GM12872 (cell line): ENCODE measurements at regions not wholly inside any gene's neighbourhood (a gene's known extent, or its start where the extent isn't known, plus 50 kb on each side); places are given as distances from the start of the nearest gene placed in this dataset.

Experiments used
- TF ChIP-seq, protein P1 (sequence below): IDR thresholded peaks from 3 replicates; pipeline ENCODE4 v1.5.1; 2011; ENCODE audit warnings: low read depth, mild to moderate bottlenecking, low read length, moderate library complexity; ENCODE audit not compliant: insufficient read depth

DNA sequence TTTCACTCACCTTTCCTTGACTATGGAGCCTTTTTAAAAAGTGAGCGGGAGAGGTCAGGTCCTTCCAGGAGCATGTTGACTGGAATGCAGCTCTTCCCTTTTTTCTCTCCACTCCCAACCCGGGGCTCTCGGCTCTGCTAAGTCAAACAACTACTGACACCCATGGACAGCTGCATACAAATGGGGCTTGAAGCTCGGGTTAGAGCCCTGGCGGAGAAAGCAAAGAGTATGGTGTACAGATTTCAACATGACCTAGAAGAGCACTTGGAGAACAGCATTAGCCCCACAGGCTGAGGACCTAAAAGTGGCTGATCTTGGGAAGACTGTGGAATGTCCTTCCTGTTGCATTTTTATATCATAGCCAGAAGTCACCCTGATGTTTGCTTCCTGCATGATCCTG, 162.0 kb upstream of the STMND1 start:
- TF ChIP-seq, protein P1, sequence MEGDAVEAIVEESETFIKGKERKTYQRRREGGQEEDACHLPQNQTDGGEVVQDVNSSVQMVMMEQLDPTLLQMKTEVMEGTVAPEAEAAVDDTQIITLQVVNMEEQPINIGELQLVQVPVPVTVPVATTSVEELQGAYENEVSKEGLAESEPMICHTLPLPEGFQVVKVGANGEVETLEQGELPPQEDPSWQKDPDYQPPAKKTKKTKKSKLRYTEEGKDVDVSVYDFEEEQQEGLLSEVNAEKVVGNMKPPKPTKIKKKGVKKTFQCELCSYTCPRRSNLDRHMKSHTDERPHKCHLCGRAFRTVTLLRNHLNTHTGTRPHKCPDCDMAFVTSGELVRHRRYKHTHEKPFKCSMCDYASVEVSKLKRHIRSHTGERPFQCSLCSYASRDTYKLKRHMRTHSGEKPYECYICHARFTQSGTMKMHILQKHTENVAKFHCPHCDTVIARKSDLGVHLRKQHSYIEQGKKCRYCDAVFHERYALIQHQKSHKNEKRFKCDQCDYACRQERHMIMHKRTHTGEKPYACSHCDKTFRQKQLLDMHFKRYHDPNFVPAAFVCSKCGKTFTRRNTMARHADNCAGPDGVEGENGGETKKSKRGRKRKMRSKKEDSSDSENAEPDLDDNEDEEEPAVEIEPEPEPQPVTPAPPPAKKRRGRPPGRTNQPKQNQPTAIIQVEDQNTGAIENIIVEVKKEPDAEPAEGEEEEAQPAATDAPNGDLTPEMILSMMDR, result no peak

DNA sequence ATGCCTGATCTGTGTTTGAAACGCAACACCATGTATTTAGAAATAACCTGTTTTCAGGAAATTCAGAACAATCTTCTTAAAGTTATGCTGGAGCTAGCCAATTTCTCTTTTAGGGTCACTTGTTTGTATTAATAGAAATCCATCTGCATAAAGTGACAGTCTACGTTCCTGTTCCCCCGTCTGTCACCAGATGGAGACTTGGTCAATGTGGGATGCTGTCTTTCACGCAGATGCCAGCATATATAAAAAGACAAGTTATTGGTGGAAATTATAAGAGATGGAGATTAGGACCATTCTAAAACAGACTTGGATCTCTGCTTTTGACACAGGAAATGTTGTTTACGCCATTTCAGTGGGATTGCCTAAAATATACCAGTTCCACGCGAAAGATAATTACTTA, 162.5 kb upstream of the STMND1 start:
- TF ChIP-seq, protein P1, result no peak

DNA sequence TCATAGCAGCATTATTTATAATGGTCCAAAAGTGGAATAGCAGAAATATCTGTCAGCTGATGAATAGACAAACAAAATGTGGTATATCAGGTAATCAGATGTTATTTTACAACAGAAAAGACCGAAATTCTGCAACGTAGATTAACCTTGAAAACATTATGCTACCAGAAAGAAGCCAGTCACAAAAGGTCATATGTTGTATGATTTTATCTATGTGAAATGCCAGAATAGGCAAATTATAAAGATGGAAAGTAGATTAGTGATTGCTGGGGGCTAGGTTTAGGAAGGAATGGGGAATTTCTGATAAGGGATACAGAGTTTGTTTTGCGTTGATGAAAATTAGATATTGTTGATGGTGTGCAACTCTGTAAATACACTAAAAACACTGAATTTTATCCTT, 165.0 kb upstream of the STMND1 start:
- TF ChIP-seq, protein P1, result no peak

DNA sequence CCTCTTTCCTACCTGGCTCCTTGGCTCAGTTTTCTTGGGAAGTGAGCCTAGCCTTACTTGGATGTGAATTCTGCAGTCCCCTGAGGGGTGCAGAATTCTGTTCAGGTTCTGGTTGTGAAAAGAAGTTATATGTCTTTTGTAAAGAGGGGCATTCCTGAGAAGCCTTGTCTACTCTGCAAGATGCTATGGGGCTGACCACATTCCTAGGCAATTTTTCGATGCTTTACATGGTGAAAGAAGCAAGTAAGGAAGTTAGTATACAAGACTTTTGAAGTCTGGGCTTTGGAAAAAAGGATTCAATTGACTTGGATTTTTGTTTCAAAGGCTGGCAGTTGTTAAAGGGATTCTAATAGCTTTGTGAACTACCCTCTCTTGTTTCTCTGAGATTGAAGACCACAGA, 167.9 kb upstream of the STMND1 start:
- TF ChIP-seq, protein P1, result no peak

DNA sequence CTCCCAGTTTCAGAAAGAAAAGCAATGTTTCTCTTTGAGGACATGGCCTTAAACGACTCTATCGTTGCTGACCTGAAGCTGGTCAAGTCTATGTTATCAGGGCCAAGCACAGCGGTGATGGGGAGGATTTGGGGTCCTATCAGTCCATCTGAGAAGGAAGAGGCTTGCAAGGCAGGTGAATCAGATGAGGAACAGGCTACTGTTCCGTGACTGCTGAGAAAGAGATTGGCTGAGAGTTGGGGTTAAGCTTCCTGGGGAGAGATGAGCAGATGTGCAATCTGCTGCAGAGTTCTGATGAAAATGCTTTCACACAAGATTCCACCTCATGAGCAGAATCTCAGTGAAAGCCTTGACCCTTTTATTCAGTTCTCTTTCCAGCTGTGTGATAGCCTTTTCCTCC, 168.3 kb upstream of the STMND1 start:
- TF ChIP-seq, protein P1, result no peak

DNA sequence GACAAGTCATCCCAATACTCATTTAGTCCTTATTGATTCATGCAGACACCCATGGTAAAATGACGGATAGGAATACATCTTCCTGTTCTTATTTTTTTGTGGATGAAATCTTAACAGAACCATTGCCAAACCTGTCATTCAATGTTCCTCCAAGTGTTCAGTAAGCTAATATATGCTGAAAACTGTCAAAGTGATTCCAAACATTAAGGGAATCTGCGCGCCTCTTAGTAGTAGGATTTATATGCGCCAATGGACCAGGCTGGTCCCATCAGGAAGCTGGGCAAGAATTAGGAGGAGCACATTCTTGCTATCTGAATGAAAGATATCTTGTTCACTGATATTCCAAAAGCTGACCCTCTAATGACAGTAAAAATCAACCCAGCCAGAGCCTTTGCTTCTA, 168.9 kb upstream of the STMND1 start:
- TF ChIP-seq, protein P1, result no peak

DNA sequence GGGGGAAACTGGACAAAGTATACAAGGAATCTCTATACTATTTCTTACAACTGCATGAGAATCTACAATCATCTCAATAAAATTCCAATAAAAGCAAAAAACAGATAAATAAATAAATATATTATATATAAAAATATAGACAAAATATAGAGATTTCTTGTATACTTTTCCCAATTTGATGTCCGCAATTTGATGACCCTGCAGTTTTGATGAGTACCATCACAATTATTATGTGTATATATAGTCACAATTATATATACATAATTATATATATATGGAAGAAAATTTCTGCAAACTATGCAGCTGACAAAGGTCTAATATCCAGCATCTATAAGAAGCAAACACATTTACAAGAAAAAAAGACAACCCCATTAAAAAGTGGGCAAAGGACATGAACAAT, 169.2 kb upstream of the ATXN1 start:
- TF ChIP-seq, protein P1, result no peak

DNA sequence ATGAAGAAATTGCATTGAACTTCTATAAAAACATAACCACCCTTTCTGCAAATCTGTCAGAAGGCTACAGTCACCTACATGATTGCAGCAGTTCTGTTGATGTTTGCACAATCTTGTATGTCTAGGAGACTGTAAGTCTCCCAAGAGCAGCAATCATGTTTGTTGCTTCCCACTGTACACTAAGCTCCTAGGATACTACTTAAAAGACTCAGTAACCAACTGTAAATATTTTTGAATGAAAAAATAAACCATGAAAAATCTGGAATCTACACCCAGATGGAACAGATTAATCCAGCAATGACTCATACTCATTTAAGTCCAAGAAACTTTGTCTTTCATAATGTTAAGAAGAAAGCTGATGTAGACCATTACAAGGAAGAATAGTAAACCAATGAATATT, 168.5 kb upstream of the ATXN1 start:
- TF ChIP-seq, protein P1, result no peak
